ENCODE measurements at regions not wholly inside any gene's neighbourhood (a gene's known extent, or its start where the extent isn't known, plus 50 kb on each side); places are given as distances from the start of the nearest gene placed in this dataset.

DNA sequence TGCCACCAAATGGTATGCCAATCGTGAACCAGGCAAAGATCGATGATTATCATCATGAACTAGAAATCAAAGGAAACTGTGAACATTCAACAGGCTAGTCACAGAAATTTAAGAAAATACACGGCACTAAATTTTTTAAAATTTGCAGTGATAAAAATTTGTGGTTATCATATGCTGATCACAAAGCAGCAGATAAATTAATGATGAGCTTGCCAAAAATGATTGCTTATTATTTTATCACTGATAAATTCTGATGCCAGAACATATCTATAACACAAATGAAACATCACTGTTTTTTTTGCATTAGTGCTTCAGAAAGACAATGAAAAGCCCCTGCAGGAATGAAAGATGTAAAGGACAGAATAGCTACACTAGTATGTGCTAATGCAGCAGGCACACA lies 1413.2 kb upstream of the MAP3K7 start:
- Histone ChIP-seq H3K36me3 (no peaks in the 10 kb centered on the region), H3K4me3 (no peak overlapping the region), H3K27me3 (no peaks in the 10 kb centered on the region), H3K9me3 (no peaks in the 10 kb centered on the region), H3K4me1 (no peaks in the 10 kb centered on the region), H3K27ac (no peak overlapping the region)
- intact Hi-C loops (cut with DNase I): no loop called here
- WGBS (ENCODE audit: insufficient coverage, low coverage, low lambda C conversion rate, missing lambda C conversion rate): 58% methylated on average over 3 of the region's 3 CpGs
- ATAC-seq (no peak), DNase-seq (no peak)
- no peak for TF ChIP-seq POLR2A (IDR thresholded peaks at IDR 0.05)
- TF ChIP-seq, protein P1, sequence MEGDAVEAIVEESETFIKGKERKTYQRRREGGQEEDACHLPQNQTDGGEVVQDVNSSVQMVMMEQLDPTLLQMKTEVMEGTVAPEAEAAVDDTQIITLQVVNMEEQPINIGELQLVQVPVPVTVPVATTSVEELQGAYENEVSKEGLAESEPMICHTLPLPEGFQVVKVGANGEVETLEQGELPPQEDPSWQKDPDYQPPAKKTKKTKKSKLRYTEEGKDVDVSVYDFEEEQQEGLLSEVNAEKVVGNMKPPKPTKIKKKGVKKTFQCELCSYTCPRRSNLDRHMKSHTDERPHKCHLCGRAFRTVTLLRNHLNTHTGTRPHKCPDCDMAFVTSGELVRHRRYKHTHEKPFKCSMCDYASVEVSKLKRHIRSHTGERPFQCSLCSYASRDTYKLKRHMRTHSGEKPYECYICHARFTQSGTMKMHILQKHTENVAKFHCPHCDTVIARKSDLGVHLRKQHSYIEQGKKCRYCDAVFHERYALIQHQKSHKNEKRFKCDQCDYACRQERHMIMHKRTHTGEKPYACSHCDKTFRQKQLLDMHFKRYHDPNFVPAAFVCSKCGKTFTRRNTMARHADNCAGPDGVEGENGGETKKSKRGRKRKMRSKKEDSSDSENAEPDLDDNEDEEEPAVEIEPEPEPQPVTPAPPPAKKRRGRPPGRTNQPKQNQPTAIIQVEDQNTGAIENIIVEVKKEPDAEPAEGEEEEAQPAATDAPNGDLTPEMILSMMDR (IDR thresholded peaks at IDR 0.05): no peak

DNA sequence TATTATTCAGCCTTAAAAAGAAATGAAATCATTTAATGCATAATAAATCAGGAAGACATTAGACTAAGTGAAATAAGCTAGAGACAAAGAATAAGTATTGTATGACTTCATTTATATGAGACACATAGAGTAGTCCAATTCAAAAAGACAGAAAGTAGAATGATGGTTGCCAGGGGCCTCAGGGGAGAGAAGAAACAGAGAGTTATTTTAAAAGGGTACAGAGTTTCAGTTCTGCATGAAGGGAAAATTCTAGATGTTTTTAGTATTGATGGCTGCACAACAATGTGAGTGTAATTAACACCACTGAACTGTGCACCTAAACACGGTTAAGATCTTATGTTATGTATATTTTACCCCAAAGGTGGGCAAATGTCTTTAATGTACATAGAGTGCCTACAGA lies 1407.9 kb upstream of the MAP3K7 start:
- intact Hi-C loops (cut with DNase I): no loop called here
- no peaks in the 10 kb centered on the region for H3K4me1 ChIP-seq
- ATAC-seq (no peak), DNase-seq (no peak)
- no peaks in the 10 kb centered on the region for H3K36me3 ChIP-seq
- 57% methylated on average over 1 of the region's 1 CpG for WGBS (ENCODE audit: insufficient coverage, low coverage, low lambda C conversion rate, missing lambda C conversion rate)
- no peaks in the 10 kb centered on the region for H3K9me3 ChIP-seq
- no peak overlapping the region for H3K27ac ChIP-seq
- TF ChIP-seq POLR2A (IDR thresholded peaks at IDR 0.05): no peak
- TF ChIP-seq, protein P1 (IDR thresholded peaks at IDR 0.05): no peak
- no peaks in the 10 kb centered on the region for H3K27me3 ChIP-seq
- H3K4me3 ChIP-seq: no peak overlapping the region

DNA sequence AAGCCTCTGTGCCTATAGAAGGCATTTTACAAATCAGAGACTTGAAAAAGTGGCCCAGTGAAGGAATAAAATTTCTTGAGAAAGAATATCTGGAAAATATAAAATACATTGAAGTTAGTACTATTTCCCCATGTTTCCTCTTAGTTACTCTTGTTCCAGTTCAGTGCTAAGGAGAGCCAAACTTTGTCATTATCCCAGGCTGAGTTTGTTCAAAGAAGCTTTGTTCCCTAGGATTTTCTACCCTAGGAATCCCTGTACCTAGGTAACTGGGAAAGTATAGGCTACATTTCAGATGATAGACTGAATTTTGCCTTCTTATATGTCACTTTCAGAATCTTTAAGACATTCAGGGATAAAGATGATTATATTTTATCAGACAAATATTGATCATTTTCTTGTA lies 1395.7 kb upstream of the MAP3K7 start:
- no peak for ATAC-seq
- H3K9me3 ChIP-seq: no peaks in the 10 kb centered on the region
- H3K27ac ChIP-seq: no peak overlapping the region
- H3K27me3 ChIP-seq: no peaks in the 10 kb centered on the region
- H3K36me3 ChIP-seq: no peaks in the 10 kb centered on the region
- no peak overlapping the region for H3K4me3 ChIP-seq
- no peak for DNase-seq
- intact Hi-C loops (cut with DNase I): no loop called here
- H3K4me1 ChIP-seq: no peaks in the 10 kb centered on the region
- TF ChIP-seq POLR2A (IDR thresholded peaks at IDR 0.05): no peak
- TF ChIP-seq, protein P1 (IDR thresholded peaks at IDR 0.05): no peak

DNA sequence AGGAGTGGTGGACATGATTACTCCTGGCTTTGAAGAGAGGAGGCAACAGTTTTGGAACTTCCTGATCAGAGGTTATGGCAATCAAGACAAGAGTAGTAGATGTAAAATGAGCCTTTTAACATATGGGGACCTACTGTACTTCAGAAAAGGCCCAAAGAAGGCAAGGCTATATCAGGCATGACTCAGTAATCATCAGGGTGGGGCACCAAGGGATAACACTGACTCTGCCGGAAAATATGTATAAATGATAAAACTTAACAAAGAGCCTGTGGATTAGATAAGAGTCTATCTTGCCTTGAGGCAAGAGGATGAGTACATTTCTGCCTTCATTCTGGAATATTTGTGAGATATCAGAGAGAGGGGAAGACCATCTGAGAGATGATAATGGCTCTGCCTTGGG lies 1389.9 kb upstream of the MAP3K7 start:
- Histone ChIP-seq H3K27me3 (no peaks in the 10 kb centered on the region), H3K36me3 (no peaks in the 10 kb centered on the region), H3K4me3 (no peak overlapping the region), H3K27ac (no peak overlapping the region), H3K4me1 (no peaks in the 10 kb centered on the region), H3K9me3 (no peaks in the 10 kb centered on the region)
- no peak for TF ChIP-seq POLR2A (IDR thresholded peaks at IDR 0.05)
- TF ChIP-seq, protein P1 (IDR thresholded peaks at IDR 0.05): no peak
- DNase-seq (no peak), ATAC-seq (no peak)
- 100% methylated on average over 1 of the region's 1 CpG for WGBS (ENCODE audit: insufficient coverage, low coverage, low lambda C conversion rate, missing lambda C conversion rate)
- intact Hi-C loops (cut with DNase I): no loop called here

DNA sequence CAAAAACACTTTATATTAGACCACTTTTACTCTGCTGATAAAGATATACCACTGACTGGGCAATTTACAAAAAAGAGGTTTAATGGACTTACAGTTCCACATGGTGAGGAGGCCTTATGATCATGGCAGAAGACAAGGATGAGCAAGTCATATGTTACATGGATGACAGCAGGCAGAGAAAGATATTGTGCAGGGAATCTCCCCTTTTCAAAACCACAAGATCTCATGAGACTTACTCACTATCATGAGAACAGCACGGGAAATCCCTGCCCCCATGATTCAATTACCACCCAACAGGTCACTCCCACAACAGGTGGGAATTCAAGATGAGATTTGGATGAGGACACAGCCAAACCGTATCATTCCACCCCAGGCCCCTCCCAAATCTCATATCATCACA lies 1383.8 kb upstream of the MAP3K7 start:
- DNase-seq (no peak), ATAC-seq (no peak)
- H3K9me3 ChIP-seq: no peaks in the 10 kb centered on the region
- intact Hi-C loops (cut with DNase I): no loop called here
- H3K27ac ChIP-seq: no peak overlapping the region
- 35% methylated on average over 1 of the region's 2 CpGs for WGBS (ENCODE audit: insufficient coverage, low coverage, low lambda C conversion rate, missing lambda C conversion rate)
- no peaks in the 10 kb centered on the region for H3K36me3 ChIP-seq
- H3K4me3 ChIP-seq: no peak overlapping the region
- no peaks in the 10 kb centered on the region for H3K27me3 ChIP-seq
- no peaks in the 10 kb centered on the region for H3K4me1 ChIP-seq
- TF ChIP-seq POLR2A (IDR thresholded peaks at IDR 0.05): no peak
- TF ChIP-seq, protein P1 (IDR thresholded peaks at IDR 0.05): no peak
